Ovary (tissue), 3 donors: ENCODE measurements at regions not wholly inside any gene's neighbourhood (a gene's known extent, or its start where the extent isn't known, plus 50 kb on each side); places are given as distances from the start of the nearest gene placed in this dataset.

Source experiments
- EP300 ChIP-seq: sonication (generic); formaldehyde crosslinking; IDR thresholded peaks from one replicate; pipeline ENCODE4 v1.6.1; 2017; ENCODE audit warnings: antibody characterized with exemption
- POLR2A ChIP-seq: fragments of 450-650 bp; IDR thresholded peaks from one replicate; pipeline ENCODE4 v1.6.1; 2017; ENCODE audit warnings: antibody characterized with exemption, mild to moderate bottlenecking, moderate library complexity
- TF ChIP-seq, protein P1 (sequence below), 3 donors: fragments of 450-650 bp in 2 of 3; fragments of 200-600 bp in 1 of 3; IDR thresholded peaks; one replicate each; pipeline versions ENCODE4 v1.5.1 to v1.8.0; 2016 to 2022; ENCODE audit warnings: antibody characterized with exemption in 3 of 3, mild to moderate bottlenecking in 1 of 3
- donor health status: DM: no; HTN: no; CAD: no.

GRCh38 chr3:103873897-103874545 lies 1439.2 kb downstream of the ZPLD1 start:
- TF ChIP-seq, protein P1, sequence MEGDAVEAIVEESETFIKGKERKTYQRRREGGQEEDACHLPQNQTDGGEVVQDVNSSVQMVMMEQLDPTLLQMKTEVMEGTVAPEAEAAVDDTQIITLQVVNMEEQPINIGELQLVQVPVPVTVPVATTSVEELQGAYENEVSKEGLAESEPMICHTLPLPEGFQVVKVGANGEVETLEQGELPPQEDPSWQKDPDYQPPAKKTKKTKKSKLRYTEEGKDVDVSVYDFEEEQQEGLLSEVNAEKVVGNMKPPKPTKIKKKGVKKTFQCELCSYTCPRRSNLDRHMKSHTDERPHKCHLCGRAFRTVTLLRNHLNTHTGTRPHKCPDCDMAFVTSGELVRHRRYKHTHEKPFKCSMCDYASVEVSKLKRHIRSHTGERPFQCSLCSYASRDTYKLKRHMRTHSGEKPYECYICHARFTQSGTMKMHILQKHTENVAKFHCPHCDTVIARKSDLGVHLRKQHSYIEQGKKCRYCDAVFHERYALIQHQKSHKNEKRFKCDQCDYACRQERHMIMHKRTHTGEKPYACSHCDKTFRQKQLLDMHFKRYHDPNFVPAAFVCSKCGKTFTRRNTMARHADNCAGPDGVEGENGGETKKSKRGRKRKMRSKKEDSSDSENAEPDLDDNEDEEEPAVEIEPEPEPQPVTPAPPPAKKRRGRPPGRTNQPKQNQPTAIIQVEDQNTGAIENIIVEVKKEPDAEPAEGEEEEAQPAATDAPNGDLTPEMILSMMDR (IDR thresholded peaks at IDR 0.05): no peak
- TF ChIP-seq POLR2A: no peak
- TF ChIP-seq EP300: no peak
